Thoracic aorta (tissue), 2 donors: ENCODE measurements at regions not wholly inside any gene's neighbourhood (a gene's known extent, or its start where the extent isn't known, plus 50 kb on each side); places are given as distances from the start of the nearest gene placed in this dataset.

Experiments used
- ATAC-seq: fragments of 150-250 bp; one replicate; pipeline ENCODE4 v1.8.0; 2017; ENCODE audit warnings: low read depth; ENCODE audit not compliant: insufficient number of reproducible peaks, low FRiP score
- DNase-seq: peaks from one replicate; pipeline ENCODE4 v3.0.0-alpha.2; 2020; ENCODE audit warnings: low spot score
- H3K27ac ChIP-seq, 2 donors: fragments of 200-600 bp; sonication (generic); 1 replicate in 1 of 2; 2 replicates in 1 of 2; pipeline ENCODE4 v1.5.1; 2016; ENCODE audit warnings: mild to moderate bottlenecking in 2 of 2, moderate library complexity in 2 of 2
- H3K27me3 ChIP-seq: fragments of 200-600 bp; sonication (generic); replicated peaks from 2 replicates; pipeline ENCODE4 v1.6.0; 2016; ENCODE audit warnings: mild to moderate bottlenecking; ENCODE audit not compliant: insufficient read depth
- H3K36me3 ChIP-seq: fragments of 200-600 bp; sonication (generic); one replicate; pipeline ENCODE4 v1.5.1; 2016
- H3K4me1 ChIP-seq, 2 donors: fragments of 200-600 bp; sonication (generic); 1 replicate in 1 of 2; 2 replicates in 1 of 2; pipeline versions ENCODE4 v1.5.1 to v1.6.0; 2016; ENCODE audit warnings: low read depth in 2 of 2, mild to moderate bottlenecking in 1 of 2; ENCODE audit not compliant: control insufficient read depth in 1 of 2
- H3K4me3 ChIP-seq: fragments of 200-600 bp; sonication (generic); 2 replicates; pipeline ENCODE4 v1.5.1; 2016; ENCODE audit warnings: mild to moderate bottlenecking
- H3K9me3 ChIP-seq: fragments of 200-600 bp; sonication (generic); 2 replicates; pipeline ENCODE4 v1.5.1; 2016
- TF ChIP-seq, protein P1 (sequence below): fragments of 200-600 bp; sonication (generic); IDR thresholded peaks from one replicate; pipeline ENCODE4 v1.5.1; 2019; ENCODE audit warnings: antibody characterized with exemption

DNA sequence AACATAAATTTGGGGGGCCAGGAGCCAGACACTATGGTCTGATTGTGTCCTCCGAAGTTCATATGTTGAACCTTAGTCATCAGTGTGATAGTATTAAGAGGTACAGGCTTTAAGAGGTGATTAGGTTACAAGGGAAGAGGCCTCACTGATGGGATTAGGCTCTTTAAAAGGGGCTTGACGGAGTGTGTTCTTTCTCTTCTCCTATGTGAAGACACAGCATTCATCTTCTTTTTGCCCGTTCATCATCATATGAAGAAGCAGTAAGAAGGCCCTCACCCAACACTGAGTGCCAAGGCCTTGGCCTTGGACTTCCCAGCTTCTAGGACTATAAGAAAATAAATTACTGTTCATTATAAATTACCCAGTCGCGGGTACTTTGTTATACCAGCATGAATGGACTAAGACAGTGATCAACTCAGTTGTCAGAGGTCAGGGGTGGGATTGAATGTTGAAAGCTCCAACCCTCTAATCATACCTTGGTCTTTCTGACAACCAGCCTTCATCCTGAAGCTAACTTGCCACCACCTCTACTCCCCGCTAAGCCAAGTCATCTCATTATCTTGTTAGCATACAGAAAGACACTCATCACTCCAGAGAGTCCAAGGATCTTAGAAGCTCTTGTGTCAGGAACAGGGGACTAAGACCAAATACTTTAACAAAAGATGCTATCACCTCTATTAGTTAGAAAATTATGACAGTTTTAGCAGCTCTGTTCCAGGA, 543.4 kb upstream of the DIPK2B start:
- no peaks in the 10 kb centered on the region for H3K9me3 ChIP-seq
- TF ChIP-seq, protein P1, sequence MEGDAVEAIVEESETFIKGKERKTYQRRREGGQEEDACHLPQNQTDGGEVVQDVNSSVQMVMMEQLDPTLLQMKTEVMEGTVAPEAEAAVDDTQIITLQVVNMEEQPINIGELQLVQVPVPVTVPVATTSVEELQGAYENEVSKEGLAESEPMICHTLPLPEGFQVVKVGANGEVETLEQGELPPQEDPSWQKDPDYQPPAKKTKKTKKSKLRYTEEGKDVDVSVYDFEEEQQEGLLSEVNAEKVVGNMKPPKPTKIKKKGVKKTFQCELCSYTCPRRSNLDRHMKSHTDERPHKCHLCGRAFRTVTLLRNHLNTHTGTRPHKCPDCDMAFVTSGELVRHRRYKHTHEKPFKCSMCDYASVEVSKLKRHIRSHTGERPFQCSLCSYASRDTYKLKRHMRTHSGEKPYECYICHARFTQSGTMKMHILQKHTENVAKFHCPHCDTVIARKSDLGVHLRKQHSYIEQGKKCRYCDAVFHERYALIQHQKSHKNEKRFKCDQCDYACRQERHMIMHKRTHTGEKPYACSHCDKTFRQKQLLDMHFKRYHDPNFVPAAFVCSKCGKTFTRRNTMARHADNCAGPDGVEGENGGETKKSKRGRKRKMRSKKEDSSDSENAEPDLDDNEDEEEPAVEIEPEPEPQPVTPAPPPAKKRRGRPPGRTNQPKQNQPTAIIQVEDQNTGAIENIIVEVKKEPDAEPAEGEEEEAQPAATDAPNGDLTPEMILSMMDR, result no peak
- DNase-seq, result no peak
- no peak for ATAC-seq
- H3K27me3 ChIP-seq, result no peaks in the 10 kb centered on the region
- no peaks in the 10 kb centered on the region for H3K4me1 ChIP-seq
- H3K27ac ChIP-seq, result no peak overlapping the region
- H3K36me3 ChIP-seq, result no peaks in the 10 kb centered on the region
- H3K4me3 ChIP-seq, result no peak overlapping the region

DNA sequence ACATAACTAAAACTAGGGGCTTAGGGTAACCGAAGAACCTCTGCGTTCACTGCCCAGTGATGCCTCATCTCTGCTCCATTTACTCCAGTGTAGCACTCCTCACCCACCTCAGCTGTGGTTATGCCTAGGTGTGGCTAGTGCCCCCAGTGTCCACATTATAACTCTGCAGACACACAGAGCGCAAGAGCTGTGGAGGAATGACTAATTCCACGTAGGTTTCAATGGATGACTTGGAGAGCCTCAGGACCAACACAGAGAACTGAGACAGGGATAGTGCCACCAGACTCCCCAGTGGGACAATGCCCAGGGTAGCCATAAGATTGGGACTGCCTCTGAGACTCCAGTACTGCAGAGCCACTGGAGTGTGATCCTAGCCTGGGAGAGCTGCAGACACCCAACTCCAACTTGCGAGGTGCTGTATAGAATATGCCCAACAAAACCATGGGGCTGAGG, 542.4 kb upstream of the DIPK2B start:
- TF ChIP-seq, protein P1, result no peak
- H3K27ac ChIP-seq, result no peak overlapping the region
- no peaks in the 10 kb centered on the region for H3K27me3 ChIP-seq
- H3K36me3 ChIP-seq, result no peaks in the 10 kb centered on the region
- H3K4me1 ChIP-seq, result no peaks in the 10 kb centered on the region
- DNase-seq (no peak), ATAC-seq (no peak)
- H3K9me3 ChIP-seq, result no peaks in the 10 kb centered on the region
- H3K4me3 ChIP-seq, result no peak overlapping the region

DNA sequence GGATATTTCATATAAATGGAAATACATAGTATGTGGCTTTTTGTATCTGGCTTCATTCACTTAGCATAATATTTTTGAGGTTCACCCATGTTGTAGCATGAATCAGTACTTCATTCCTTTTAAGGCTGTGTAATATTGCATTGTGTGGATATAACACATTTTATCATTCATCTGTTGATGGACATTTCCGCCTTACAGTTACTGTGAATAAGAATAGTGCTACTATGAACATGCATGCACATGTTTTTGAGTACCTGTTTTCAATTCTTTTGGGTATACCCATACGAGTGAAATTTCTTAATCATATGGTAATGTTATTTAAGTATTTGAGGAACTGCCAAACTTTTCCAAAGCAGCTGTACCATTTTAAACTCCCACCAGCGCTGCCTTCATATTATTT, 539.6 kb upstream of the DIPK2B start:
- no peaks in the 10 kb centered on the region for H3K9me3 ChIP-seq
- ATAC-seq, result no peak
- no peaks in the 10 kb centered on the region for H3K4me1 ChIP-seq
- H3K27me3 ChIP-seq, result no peaks in the 10 kb centered on the region
- no peaks in the 10 kb centered on the region for H3K36me3 ChIP-seq
- no peak overlapping the region for H3K27ac ChIP-seq
- no peak overlapping the region for H3K4me3 ChIP-seq
- DNase-seq, result no peak
- TF ChIP-seq, protein P1, result no peak

DNA sequence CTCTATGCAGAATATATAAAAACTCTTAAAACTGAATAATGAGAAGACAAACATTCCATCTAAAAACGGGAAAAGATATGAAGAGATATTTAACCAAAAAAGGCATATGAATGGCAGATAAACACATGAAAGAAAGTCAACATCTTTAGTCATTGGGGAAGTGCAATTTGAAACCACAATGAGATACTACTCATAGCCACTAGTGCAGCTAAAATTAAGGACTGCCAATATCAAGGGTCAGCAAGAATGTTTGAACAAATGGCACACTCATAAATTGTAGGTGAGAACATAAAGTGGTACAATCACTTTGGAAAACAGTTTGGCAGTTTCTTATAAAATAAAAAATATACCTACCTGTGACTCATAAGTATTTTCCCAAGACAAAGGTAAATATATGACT, 534.9 kb upstream of the DIPK2B start:
- Histone ChIP-seq H3K36me3 (no peaks in the 10 kb centered on the region), H3K9me3 (no peaks in the 10 kb centered on the region), H3K27me3 (no peaks in the 10 kb centered on the region), H3K4me1 (no peaks in the 10 kb centered on the region), H3K4me3 (no peak overlapping the region), H3K27ac (no peak overlapping the region)
- DNase-seq, result no peak
- TF ChIP-seq, protein P1, result no peak
- no peak for ATAC-seq

DNA sequence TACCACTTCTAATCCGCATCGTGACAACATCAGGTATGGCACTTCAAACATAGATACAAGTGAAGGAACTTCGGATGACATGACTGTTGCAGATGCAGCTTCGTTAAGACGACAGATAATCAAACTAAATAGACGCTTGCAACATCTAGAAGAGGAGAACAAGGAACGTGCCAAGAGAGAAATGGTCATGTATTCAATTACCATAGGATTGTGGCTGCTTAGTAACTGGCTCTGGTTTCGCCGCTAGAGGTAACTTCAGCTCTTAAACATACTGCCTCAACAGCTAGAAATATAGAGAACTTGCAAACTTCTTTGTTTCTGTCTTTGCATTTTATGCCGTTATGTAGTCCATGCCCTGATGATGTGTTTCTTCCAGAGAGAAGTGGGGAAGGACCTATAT, 530.8 kb upstream of the DIPK2B start:
- Histone ChIP-seq H3K27me3 (no peaks in the 10 kb centered on the region), H3K4me1 (no peaks in the 10 kb centered on the region), H3K36me3 (no peaks in the 10 kb centered on the region), H3K4me3 (no peak overlapping the region), H3K27ac (no peak overlapping the region), H3K9me3 (no peaks in the 10 kb centered on the region)
- DNase-seq (no peak), ATAC-seq (no peak)
- TF ChIP-seq, protein P1, result no peak
